ENCODE measurements at regions not wholly inside any gene's neighbourhood (a gene's known extent, or its start where the extent isn't known, plus 50 kb on each side); places are given as distances from the start of the nearest gene placed in this dataset.
"Not testable (repeated sequence)": the region's sequence is repeated elsewhere in the genome, so short reads cannot be mapped to it uniquely, and the experiment has no call there.

- DNase-seq (ENCODE audit: low read depth), result no peak
These were observed 972.8 kb downstream of the HACE1 start for GRCh38 chr6:103886951-103887350.

- no peak for DNase-seq (ENCODE audit: low read depth)
These were observed 974.3 kb downstream of the HACE1 start for GRCh38 chr6:103885446-103885845.

GRCh38 chr6:103879800-103880199 lies 979.9 kb downstream of the HACE1 start:
- no peak for DNase-seq (ENCODE audit: low read depth)

- DNase-seq (ENCODE audit: low read depth), result no peak
These were observed 984.5 kb downstream of the HACE1 start for GRCh38 chr6:103875221-103875620.

- DNase-seq (ENCODE audit: low read depth), result no peak
These were observed 985.1 kb downstream of the HACE1 start for GRCh38 chr6:103874575-103874974.

DNA sequence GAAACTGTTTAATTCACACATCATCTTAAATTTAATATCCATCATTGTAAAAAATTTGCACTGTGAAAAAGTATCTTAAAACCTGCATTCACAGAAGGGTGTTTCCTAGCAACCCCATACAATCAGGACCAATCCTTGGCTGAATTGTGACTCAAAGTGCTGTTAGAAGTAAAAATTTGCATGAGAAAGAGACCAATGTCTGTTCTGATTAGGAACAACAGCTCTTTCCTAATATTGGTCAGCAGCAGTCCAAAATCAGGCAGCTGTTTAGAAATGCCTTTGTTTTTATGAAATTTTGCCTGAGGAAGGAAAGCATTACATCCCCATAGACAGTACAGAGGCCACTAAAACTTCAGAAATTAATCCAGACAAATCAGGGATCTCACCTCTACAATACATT lies 987.0 kb downstream of the HACE1 start:
- no peak for DNase-seq (ENCODE audit: low read depth)

DNA sequence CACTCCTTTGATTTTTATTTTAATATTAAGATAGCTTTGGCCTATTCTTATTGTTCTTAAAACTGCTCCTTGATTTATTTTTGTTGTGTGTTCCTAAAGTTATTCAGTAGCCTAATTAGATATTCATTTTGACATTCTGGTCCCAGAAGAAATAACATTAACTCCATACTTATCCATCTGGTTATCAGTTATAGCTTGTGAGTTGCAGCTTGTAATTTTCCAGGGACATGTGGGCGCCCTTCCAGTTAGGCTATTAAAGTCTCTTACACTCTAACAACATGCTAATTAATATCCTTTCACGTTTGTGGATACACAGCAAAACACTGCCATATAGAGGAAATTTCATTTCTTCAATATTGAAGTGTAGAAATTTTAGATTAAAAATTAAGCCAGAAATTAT lies 987.5 kb downstream of the HACE1 start:
- DNase-seq (ENCODE audit: low read depth), result no peak

- DNase-seq (ENCODE audit: low read depth), result no peak
These were observed 988.7 kb downstream of the HACE1 start for GRCh38 chr6:103870970-103871369.

DNA sequence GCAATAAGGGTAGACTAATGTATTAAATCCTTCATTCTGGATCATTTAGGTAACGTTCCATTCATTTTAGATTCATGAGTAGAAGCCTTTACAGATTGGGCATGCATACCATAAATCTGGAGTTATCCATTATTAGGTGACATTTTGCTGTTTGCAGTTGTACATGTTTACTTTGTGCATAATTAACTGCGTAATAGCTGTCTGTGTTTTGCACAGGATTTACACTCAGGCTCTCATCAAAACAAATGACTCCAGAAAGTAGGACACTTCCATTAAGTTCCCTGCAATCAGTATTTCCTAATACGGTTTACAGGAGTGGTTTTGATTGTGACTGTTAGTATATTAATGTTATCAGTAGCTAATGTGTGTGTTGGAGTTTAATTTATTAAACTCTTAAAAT lies 997.4 kb downstream of the HACE1 start:
- no peak for DNase-seq (ENCODE audit: low read depth)

- DNase-seq (ENCODE audit: low read depth), result no peak
These were observed 1001.7 kb downstream of the HACE1 start for GRCh38 chr6:103858003-103858402.

DNA sequence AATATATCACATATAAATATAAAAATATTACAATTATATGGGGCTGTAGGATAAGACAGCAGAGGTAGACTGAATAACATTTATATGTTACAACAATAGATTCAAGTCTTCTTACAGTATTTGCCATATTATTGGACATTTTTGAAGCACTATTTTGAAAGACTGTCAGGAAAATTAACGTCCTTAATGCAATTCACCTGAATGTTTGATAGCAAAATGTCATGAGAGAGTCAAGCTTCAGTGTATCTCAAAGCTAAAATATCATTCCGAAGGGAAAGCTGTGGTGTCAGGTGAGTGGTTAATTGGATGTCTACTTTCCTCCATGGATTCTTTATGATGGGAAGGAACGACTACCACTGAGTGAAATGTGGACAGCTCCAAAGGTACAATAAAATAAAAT lies 1004.0 kb downstream of the HACE1 start:
- DNase-seq (ENCODE audit: low read depth), result no peak

- no peak for DNase-seq (ENCODE audit: low read depth)
These were observed 1005.7 kb downstream of the HACE1 start for GRCh38 chr6:103854059-103854458.

- no peak for DNase-seq (ENCODE audit: low read depth)
These were observed 1021.3 kb downstream of the HACE1 start for GRCh38 chr6:103838457-103838856.

DNA sequence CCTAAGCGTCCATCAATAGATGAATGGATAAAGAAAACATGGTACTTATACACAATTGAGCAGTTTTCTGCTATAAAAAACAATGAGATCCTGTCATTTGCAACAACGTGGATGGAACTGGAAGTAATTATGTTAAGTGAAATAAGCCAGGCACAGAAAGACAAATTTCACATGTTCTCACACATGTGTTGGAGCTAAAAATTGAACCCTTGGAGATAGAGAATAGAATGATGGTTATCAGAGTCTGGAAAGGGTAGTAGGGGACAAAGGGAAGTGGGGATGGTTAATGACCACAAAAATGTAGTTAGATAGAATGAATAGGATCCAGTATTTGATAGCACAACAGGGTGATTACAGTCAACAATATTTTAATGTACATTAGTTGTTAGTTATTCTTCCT lies 1033.5 kb downstream of the HACE1 start:
- DNase-seq (ENCODE audit: low read depth), result no peak

- DNase-seq (ENCODE audit: low read depth), result no peak
These were observed 1039.6 kb downstream of the HACE1 start for GRCh38 chr6:103820148-103820547.

- no peak for DNase-seq (ENCODE audit: low read depth)
These were observed 1040.2 kb downstream of the HACE1 start for GRCh38 chr6:103819509-103819908.

DNA sequence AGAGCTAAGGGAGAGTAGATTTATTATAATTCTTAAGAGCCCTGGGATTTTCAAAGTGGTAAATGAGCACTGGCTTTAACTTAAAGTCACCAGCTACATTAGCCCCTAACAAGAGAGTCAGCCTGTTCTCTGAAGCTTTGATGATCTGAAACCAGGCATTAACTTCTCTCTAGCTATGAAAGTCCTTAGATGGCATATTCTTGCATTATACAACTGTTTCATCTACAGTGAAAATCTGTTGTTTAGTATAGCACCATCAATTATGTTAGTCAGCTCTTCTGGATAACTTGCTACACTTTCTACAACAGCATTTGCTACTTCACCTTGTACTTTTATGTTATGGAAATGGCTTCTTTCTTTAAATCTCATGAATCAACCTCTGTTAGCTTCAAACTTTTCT lies 1046.7 kb downstream of the HACE1 start:
- DNase-seq (ENCODE audit: low read depth), result no peak

DNA sequence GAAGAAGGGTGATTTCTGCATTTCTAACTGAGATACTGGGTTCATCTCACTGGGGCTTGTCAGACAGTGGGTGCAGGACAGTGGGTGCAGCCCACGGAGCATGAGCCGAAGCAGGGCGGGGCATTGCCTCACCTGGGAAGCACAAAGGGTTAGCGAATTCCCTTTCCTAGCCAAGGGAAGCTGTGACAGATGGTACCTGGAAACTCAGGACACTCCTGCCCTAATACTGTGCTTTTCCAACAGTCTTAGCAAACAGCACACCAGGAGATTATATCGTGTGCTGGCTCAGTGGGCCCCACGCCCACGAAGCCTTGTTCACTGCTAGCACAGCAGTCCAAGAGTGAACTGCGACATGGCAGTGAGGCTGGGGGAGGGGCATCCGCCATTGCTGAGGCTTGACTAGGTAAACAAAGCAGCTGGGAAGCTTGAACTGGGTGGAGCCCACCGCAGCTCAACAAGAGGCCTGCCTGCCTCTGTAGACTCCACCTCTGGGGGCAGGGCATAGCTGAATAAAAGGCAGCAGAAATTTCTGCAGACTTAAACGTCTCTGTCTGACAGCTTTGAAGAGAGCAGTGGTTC lies 1057.7 kb downstream of the HACE1 start:
- DNase-seq (ENCODE audit: low read depth), result not testable (repeated sequence)

- DNase-seq (ENCODE audit: low read depth), result no peak
These were observed 1059.6 kb downstream of the HACE1 start for GRCh38 chr6:103799971-103800670.

DNA sequence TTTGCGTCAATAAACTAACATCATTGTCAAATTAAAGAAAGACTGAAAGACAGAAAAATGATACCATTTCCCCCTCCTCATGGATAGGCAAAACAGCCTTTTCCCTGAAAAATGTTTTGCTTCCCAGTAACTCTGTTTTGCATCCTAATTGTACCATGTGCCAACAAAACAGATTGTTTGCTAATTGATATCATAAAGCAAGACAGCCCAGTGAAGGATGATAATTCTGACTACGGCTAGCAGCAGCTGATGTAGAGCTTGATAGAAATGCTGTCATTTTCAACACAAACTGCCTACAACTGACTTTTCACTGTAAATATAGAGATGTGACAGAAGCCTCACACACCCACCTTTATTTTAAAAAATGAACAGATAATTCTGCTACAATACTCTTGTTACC lies 1061.6 kb downstream of the HACE1 start:
- DNase-seq (ENCODE audit: low read depth), result no peak

DNA sequence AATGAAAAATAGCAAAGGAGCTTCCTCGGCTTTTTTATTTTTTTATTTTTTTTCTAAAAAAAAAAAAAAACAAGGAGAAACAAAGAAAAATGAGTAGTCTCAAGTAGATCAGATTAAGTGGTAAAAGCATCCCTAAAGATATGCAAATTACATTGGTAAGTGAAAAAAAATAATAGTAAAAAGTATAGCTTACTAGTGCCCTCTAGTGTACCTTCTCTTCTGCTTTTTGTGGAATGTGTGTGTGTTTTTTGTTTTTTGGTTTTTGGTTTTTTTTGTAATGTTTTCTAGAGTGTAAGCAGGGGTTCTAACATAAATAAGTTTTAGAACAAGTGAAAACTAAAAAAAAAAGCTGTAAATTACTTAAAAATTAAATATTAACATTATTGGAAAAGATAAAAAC lies 1062.0 kb downstream of the HACE1 start:
- no peak for DNase-seq (ENCODE audit: low read depth)

- DNase-seq (ENCODE audit: low read depth), result no peak
These were observed 1068.3 kb downstream of the HACE1 start for GRCh38 chr6:103791458-103791857.

DNA sequence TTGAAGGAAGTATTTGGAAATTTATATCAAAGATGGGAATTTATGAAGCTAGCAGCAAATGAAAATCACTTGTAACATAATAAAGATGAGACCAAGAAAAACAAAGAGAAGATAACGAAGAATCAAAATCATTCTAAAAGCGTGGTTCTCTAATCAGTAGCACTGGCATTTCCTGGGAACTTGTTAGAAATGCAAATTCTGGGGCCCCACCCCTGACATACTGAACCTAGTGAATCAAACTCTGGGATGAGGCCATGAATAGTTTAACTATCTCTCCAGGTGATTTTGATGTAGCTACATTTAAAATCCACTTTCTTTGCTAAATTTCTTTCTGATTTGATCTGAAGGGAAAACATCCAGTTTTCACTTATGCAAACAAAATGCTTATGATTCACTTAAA lies 1075.6 kb downstream of the HACE1 start:
- DNase-seq (ENCODE audit: low read depth), result no peak

DNA sequence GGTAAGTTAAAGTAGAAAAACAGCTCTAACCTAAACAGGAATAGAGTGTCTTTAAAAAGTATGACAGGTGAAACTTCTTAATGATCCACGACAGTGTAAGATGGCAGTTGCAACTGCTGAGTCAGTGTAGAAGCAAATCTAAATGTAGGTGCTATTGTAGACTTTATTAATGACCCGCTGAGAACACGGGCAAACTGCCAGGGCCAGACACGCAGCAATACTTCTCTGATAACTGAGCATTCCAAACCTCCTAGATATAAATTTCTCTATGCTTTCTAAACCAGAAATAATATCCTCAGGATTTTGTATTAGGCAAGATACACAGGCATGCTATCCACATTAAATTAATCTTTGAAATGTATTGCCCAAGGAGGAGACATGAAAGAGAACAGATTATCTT lies 1076.4 kb downstream of the HACE1 start:
- DNase-seq (ENCODE audit: low read depth), result no peak

Data from activated T-cell treated with anti-CD3 and anti-CD28 coated beads for 24 hours (primary cell).